ENCODE measurements at regions not wholly inside any gene's neighbourhood (a gene's known extent, or its start where the extent isn't known, plus 50 kb on each side); places are given as distances from the start of the nearest gene placed in this dataset.

GRCh38 chr21:41048623-41049022 is 119.3 kb upstream of the BACE2 start:
- DNase-seq: no peak

DNA sequence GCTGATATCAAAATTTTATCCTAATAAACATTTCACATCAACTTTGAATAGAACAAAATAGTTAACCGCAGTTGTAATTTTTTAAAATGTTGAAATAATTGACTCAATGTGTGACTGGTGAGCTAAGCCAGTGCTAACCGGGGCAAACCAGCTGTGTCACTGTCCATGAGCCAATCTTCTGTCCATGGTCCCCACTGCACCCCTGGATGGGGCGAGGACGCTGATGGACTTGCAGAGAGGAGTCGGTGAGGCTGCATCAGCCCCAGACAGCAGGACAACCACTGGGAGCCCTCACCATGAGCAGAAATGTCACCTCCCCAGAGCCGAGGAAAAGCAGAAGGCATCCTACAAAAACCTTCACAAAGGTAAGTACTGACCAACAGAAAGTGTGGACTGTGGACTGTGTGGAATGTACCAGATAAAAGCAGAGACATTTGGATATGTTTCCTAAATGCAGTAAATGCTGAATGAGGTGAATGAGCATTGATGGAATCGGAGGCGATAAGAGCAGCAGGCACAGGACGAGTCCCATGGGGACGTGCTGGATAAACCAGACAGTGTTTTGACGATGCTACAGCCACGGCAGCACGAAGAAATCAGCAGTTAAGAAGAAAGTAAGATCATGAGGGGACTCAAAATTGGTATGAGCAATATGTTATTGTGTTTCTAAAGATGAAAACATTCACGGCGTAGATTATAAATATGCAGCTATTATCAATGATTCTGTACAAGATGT is 115.0 kb upstream of the BACE2 start:
- DNase-seq: no peak

DNA sequence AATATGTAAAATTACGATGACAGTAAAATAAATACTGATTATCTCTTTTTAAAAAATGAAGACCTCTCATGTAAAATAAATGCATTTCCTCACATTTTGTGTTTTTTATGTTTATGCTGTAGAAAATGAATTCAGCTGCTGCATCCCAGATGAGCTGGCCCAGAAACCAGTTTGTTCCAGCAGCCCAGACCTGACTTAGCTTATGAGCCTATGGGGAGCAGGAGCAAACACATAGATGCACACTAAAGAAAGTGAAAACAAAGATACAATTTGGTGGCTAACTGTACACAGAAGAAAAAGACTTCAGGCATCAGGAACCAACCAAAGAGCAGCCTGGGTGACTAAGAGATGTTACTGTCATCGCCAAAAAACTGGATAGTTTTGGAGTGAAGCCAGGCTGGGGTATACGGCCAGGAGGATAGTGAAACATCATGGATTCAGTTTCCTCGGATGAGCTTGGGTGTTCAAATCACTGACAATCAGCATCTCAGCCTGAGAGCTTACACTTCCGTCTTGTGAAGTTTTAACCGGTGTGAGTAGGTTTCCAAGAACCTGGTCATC is 113.9 kb upstream of the BACE2 start:
- DNase-seq: no peak

- no peak for DNase-seq
Observed at GRCh38 chr21:41055266-41055665, 112.7 kb upstream of the BACE2 start.

DNA sequence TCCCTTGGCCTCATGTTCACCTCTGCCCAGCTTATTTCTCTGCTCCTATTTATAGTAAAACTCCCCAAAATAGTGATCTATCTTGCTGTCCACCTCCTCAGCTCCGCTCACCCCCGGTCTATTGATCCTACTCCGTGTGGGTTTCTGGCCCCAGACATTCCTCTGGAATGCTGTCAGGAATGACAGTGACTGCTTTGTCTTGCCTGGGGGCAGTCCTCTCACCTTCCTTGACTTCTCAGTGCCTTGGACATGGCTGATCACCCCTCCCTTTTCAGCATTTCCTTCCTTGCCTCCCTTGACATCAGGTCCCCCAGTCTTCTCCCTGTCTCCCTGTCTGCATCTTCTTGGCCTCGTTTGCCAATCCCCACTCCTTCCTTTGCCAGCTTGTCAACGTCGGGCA is 108.1 kb upstream of the BACE2 start:
- no peak for DNase-seq

- DNase-seq: no peak
Observed at GRCh38 chr21:41061701-41062100, 106.3 kb upstream of the BACE2 start.

DNA sequence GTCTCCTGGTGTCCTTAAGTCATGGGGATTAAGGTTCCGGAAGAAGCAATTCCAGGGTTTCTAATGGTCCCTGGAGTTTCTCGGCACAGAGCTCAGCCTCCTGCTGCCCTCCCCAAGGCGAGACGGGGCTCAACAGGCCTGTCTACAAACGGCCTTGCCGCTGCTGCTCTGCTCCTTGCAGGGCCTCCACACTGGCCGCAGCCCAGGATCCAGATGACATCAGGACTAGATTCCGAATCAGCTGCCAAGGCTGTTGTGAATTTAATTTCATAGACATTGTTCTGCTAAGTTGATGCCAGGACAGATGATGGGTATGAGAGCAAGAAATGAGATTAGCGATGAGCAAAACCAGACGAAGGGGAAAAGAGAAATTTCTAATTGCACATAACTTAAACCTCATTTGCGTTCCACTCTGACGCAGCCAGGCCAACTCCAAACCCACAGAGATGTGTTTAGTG is 103.6 kb upstream of the BACE2 start:
- DNase-seq: no peak

- no peak for DNase-seq
Observed at GRCh38 chr21:41064951-41065350, 103.0 kb upstream of the BACE2 start.

DNA sequence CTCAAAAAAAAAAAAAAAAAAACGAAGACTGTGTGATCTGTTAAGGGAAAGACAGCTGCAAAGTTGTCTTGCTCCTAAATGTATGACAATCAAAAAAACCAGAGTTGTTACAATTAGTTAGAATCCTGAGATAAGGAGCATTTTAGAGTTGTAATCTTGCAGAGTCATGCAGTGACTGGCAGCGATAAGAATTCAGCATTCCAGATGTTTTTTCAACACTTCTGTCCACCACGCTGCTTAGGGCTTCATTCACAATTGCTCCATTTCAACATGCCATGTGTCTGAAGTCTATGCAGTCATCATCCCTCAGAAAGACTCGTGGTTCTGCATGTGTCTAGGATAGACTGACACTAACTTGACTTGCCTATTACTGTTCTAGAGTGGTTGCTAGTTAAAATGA is 102.4 kb upstream of the BACE2 start:
- DNase-seq: no peak

- no peak for DNase-seq
Observed at GRCh38 chr21:41066086-41066938, 101.6 kb upstream of the BACE2 start.

DNA sequence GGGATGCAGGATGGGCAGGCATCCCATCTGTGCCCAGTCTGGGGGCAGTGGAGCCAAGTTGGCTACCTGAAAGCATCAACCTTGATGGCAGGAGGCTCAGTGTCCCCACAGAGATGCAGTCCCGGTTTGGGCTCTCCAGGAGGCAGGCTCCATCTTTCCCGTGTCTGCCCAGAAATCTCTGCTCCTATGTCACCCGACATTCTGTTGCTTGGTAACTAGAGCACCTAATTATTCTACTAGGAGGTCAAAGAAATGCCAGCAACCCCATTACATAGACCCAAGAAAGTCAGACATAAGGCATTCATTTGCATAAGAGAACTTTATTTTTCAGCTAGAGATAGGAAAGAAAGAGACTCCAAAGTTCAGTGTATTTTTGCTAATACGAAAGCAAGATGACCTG is 100.3 kb upstream of the BACE2 start:
- DNase-seq: no peak

DNA sequence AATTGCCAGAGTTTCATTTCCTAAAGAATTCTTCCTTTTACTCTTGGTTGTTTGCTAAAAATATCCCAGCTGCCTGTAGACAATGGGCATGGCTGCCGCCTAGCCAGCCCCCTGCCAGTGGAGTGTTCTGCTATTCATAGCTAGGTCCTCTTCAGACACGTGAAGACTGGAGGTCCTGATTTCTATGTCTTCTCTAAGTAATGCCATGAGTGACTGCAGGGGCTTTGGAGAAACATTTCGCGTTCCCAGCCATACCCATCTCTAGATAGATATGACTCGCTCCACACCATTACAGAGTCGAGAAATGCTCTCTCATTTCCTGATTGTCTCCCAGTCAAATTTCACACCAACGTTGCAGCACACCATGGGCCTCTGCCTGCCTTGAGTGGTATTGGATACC is 99.5 kb upstream of the BACE2 start:
- no peak for DNase-seq

DNA sequence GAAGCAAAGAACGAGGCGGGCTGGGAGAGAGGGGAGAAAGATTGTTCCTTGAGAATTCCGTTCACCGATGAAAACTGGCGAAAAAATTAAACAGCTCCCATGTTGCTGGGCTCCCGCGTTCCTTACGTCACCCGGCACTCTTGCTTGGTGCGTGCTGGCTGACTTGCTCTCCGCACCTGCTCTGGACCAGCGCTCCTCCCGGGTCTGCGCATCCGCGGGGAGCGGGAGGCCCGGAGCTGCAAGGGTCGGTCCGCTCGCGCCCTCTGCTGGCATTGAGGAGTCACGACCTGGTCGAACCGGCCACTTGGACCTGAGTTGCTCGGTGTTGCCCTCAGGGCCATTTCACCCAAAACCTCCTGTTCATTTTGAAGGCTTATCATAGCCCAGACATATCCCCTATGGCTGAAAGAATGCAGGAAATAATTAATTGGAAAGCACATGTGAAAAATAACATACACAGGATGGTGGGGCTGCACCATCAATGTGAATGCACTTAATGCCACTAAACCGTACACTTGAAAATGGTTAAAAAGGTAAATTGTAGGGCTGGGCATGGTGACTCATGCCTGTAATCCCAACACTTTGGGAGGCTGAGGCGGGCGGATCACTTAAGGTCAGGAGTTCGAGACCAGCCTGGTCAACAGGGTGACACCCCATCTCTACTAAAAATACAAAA is 98.9 kb upstream of the BACE2 start:
- peak; percentile 38 for DNase-seq

DNA sequence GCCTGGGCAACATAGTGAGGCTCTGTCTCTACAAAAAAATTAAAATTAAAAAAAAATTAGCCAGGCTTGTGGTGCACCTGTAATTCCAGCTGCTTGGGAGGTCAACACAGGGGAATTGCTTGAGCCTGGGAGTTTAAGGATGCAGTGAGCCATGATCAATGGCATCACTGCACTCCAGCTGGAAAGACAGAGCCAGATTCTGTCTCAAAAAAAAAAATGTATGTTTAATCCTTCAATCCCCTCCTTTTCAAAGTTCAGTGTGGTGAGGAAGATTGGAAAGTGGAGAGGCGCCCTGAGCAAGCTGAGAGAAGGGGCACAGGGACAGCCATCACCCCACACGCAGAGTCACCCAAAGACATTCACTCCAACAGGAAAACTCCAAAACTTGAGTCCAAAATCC is 97.7 kb upstream of the BACE2 start:
- DNase-seq: no peak

GRCh38 chr21:41071258-41072171 is 96.4 kb upstream of the BACE2 start:
- DNase-seq: no peak

GRCh38 chr21:41073558-41073957 is 94.4 kb upstream of the BACE2 start:
- DNase-seq: no peak

DNA sequence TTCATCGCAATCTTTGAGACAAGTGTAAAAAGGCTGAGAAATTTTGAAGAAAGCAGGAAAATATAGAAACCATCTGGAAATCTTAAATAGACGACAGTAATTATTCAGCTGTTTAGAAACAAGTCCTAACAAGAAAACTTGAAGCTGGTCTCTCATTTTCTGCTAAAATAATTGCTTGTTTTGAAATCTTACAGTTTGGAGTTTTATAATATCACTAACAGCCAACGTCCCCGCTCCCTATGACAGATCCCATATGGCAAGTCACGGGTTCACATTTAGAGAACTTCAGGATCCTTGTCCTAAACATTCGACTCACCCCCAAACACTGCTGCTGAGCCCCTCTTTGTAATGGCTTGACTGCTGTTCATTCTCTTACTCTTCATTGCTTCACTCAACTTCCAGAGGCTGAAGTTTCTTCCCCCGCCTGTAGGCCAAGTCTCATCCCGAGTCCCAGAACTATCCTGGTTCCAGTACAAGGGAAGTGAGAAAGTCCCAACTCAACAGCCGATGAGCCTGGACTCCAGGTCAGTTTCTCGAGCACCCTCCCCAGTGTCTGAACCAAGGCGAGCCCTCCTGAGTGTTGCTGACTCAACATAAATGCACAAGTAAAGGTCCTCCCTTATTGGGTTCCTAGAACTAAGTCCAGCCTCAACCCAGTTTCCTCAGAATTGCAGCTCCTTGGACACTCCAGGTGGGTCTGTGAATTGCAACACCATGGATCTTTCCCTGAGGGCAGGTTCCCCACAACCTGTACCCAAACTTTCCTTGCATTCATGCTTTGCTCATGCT is 93.4 kb upstream of the BACE2 start:
- DNase-seq: no peak

- no peak for DNase-seq
Observed at GRCh38 chr21:41075656-41076055, 92.3 kb upstream of the BACE2 start.

DNA sequence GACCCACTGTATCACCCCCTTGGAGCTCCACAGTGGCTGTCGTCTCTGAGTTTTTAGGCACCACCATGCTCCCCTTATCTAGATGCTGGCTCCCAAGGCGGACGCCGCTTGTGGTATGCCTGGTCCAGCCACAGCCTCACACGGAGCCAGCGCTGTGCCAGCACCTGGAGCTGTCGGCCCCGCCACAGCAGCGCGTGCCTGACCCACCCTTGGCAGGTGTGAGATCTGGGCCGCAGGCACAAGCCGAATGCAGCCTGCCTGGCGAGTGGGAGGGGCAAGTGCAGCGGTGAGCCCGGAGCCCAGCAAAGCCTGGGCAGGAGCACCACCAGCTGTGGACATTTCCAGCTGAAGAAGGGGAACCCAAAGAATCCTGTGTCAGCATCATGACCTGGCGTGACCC is 91.9 kb upstream of the BACE2 start:
- DNase-seq: no peak

- no peak for DNase-seq
Observed at GRCh38 chr21:41079159-41079558, 88.8 kb upstream of the BACE2 start.

GRCh38 chr21:41080485-41081121 is 87.4 kb upstream of the BACE2 start:
- no peak for DNase-seq

Measured in NCI-H2171 (cell line).